ENCODE measurements at regions not wholly inside any gene's neighbourhood (a gene's known extent, or its start where the extent isn't known, plus 50 kb on each side); places are given as distances from the start of the nearest gene placed in this dataset.

DNA sequence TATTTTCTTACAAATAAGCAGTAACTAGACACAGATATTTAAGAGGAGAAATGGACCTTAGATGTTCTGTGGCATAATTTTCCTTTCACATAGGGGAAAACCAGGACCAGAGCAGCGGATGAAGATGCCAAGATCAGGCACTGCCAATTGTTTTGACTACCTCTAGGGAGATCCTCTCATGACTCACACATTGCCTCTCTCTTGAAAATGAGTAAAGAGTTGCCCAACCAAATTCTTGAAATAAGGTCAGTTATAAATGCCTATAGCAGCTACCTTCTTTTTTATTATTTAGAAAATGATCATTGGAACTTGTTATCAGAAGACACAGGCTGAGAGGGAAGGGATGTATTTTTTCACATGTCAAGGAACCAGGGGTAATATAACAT is 263.4 kb upstream of the PLEKHG7 start:
- H3K36me3 ChIP-seq = no peaks in the 10 kb centered on the region
- H3K9me3 ChIP-seq (ENCODE audit: low read depth) = no peaks in the 10 kb centered on the region
- no peaks in the 10 kb centered on the region for H3K79me2 ChIP-seq (ENCODE audit: low read depth)
- no peak overlapping the region for H3K4me3 ChIP-seq
- no peak overlapping the region for H3K4me2 ChIP-seq
- Mint-ChIP-seq H3K27ac (no peak overlapping the region), H3K4me1 (peaks cover 11% of the 10 kb centered on the region), H3K4me3 (no peak overlapping the region), H3K9me3 (peaks cover 9% of the 10 kb centered on the region), H3K36me3 (no peaks in the 10 kb centered on the region), H3K27me3 (ENCODE audit: insufficient read depth, low read depth) (peaks cover 2% of the 10 kb centered on the region)
- H3K27me3 ChIP-seq = no peaks in the 10 kb centered on the region
- H3K27ac ChIP-seq = no peak overlapping the region
- no peak for DNase-seq (ENCODE audit: low spot score)
- H3K9ac ChIP-seq = no peak overlapping the region
- H3K4me1 ChIP-seq = peaks cover 9% of the 10 kb centered on the region
- no peak for TF ChIP-seq EZH2phosphoT487 (IDR thresholded peaks at IDR 0.05)
- TF ChIP-seq CTCF (IDR thresholded peaks at IDR 0.05) = no peak
- TF ChIP-seq EZH2 (IDR thresholded peaks at IDR 0.05) = no peak
- H3F3A ChIP-seq (ENCODE audit: low read depth) = no peaks in the 10 kb centered on the region
- H4K20me1 ChIP-seq (ENCODE audit: low read depth) = no peaks in the 10 kb centered on the region
- H2AFZ ChIP-seq (replicated peaks) = no peak overlapping the region

DNA sequence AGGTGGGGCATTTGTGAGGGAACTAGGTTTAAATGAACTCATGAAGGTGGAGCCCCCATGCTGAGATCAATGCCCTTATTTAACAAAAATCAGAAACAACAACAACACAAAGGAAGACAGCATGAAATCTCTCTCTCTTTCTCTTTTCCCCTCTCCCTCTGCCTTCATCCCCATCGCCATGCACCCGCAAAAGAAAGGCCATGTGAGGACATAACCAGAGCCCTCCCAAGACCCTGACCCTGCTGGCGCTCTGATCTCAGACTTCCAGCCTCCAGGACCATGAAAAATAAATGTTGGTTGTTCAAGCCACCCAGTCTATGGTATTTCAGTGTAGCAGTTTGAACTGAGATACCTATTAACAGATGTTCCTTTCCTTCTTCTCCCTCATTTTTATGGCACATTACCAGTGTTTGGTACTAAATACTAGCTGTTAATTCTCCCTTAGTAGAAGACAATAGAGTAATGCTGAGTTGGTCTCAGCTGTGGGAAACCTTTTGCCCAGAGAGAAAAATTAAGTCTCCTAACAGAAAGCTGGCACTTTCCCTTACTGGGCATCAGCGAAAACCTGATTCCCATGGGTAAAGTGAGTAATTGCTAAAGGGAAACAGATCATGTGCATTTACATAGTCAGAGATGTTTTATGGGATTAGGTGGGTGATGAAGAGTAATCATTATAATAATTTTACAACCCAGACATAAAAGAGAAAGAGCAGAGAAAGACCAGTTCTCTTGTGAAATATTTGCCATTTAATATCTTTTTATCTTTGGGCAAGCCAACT is 264.0 kb upstream of the PLEKHG7 start:
- H3F3A ChIP-seq (ENCODE audit: low read depth) = no peaks in the 10 kb centered on the region
- H3K36me3 Mint-ChIP-seq = no peaks in the 10 kb centered on the region
- peak overlapping the region; percentile 61 for H3K27ac Mint-ChIP-seq
- H3K4me3 Mint-ChIP-seq = no peak overlapping the region
- H3K9me3 ChIP-seq (ENCODE audit: low read depth) = no peaks in the 10 kb centered on the region
- peaks cover 11% of the 10 kb centered on the region for H3K4me1 Mint-ChIP-seq
- peaks cover 9% of the 10 kb centered on the region for H3K9me3 Mint-ChIP-seq
- no peaks in the 10 kb centered on the region for H3K36me3 ChIP-seq
- no peaks in the 10 kb centered on the region for H3K27me3 ChIP-seq
- H3K9ac ChIP-seq = no peak overlapping the region
- peaks cover 2% of the 10 kb centered on the region for H3K27me3 Mint-ChIP-seq (ENCODE audit: insufficient read depth, low read depth)
- no peak overlapping the region for H3K4me2 ChIP-seq
- no peaks in the 10 kb centered on the region for H3K79me2 ChIP-seq (ENCODE audit: low read depth)
- no peak overlapping the region for H2AFZ ChIP-seq (replicated peaks)
- no peak overlapping the region for H3K27ac ChIP-seq
- H4K20me1 ChIP-seq (ENCODE audit: low read depth) = no peaks in the 10 kb centered on the region
- no peak overlapping the region for H3K4me3 ChIP-seq
- no peak for TF ChIP-seq CTCF (IDR thresholded peaks at IDR 0.05)
- no peak for TF ChIP-seq EZH2phosphoT487 (IDR thresholded peaks at IDR 0.05)
- TF ChIP-seq EZH2 (IDR thresholded peaks at IDR 0.05) = no peak
- peak; percentile 9 for DNase-seq (ENCODE audit: low spot score)
- H3K4me1 ChIP-seq = peaks cover 9% of the 10 kb centered on the region

GRCh38 chr12:92437452-92437851 is 265.3 kb upstream of the PLEKHG7 start:
- H3K4me1 Mint-ChIP-seq = peaks cover 11% of the 10 kb centered on the region
- peaks cover 2% of the 10 kb centered on the region for H3K27me3 Mint-ChIP-seq (ENCODE audit: insufficient read depth, low read depth)
- no peak for DNase-seq (ENCODE audit: low spot score)
- Histone ChIP-seq H3K4me2 (no peak overlapping the region), H3K79me2 (ENCODE audit: low read depth) (no peaks in the 10 kb centered on the region), H3F3A (ENCODE audit: low read depth) (no peaks in the 10 kb centered on the region), H3K27ac (no peak overlapping the region), H3K9ac (no peak overlapping the region), H3K36me3 (no peaks in the 10 kb centered on the region), H3K4me3 (no peak overlapping the region), H4K20me1 (ENCODE audit: low read depth) (no peaks in the 10 kb centered on the region), H3K4me1 (peaks cover 9% of the 10 kb centered on the region), H3K27me3 (no peaks in the 10 kb centered on the region), H2AFZ (replicated peaks) (no peak overlapping the region), H3K9me3 (ENCODE audit: low read depth) (no peaks in the 10 kb centered on the region)
- peaks cover 6% of the 10 kb centered on the region for H3K9me3 Mint-ChIP-seq
- no peak overlapping the region for H3K27ac Mint-ChIP-seq
- TF ChIP-seq CTCF (IDR thresholded peaks at IDR 0.05) = no peak
- no peak for TF ChIP-seq EZH2 (IDR thresholded peaks at IDR 0.05)
- TF ChIP-seq EZH2phosphoT487 (IDR thresholded peaks at IDR 0.05) = no peak
- no peaks in the 10 kb centered on the region for H3K36me3 Mint-ChIP-seq
- H3K4me3 Mint-ChIP-seq = no peak overlapping the region

Measured in neural progenitor cell (in vitro differentiated cells).